K562 (cell line): ENCODE measurements at regions not wholly inside any gene's neighbourhood (a gene's known extent, or its start where the extent isn't known, plus 50 kb on each side); places are given as distances from the start of the nearest gene placed in this dataset.

Experiments
- ATAC-seq: fragments of 200-7000 bp; cut with Tn5 transposase; 3 replicates; pipeline ENCODE4 v1.9.1; 2020; ENCODE audit warnings: moderate library complexity
- BruUV-seq: library from RNA; stranded (reverse); fragments of 400-500 nt; replicated peaks from 2 replicates; lab custom pipeline; 2021; lab: Mats Ljungman, UMichigan
- CTCF ChIA-PET: fragments of 300-600 bp; formaldehyde crosslinking; extraction: SDS; loops from one replicate; lab custom pipeline; 2021; ENCODE audit warnings: low intra/inter-chr PET ratio; lab: Yijun Ruan, JAX
- POLR2A ChIA-PET: fragments of 300-600, 350-650 bp; sonication (Branson Sonifier 250); formaldehyde crosslinking; extraction: SDS; loops from one replicate; lab custom pipeline; 2021; ENCODE audit warnings: antibody characterized with exemption, inconsistent platforms; lab: Yijun Ruan, JAX
- DNase-seq, 4 experiments: peaks; one replicate each; pipeline versions ENCODE4 v3.0.0 to v3.0.0-alpha.2; 2011 to 2018; ENCODE audit warnings: low spot score in 3 of 4, mixed read lengths in 3 of 4; ENCODE audit errors: extremely low read depth in 1 of 4
- FAIRE-seq: peaks from 2 replicates; lab custom pipeline; 2011; peaks lifted over from hg19 to GRCh38; lab: Jason Lieb, UNC
- H2AFZ ChIP-seq: 2 replicates; pipeline ENCODE4 v1.6.0; 2011; ENCODE audit warnings: low read depth, low read length, control low read depth, inconsistent platforms
- H3K27ac ChIP-seq: fragments of 200-600 bp; 3 replicates; pipeline ENCODE4 v1.8.0; 2011; ENCODE audit warnings: low read depth, mild to moderate bottlenecking, control low read depth, inconsistent platforms, low read length, moderate library complexity, mixed read lengths; ENCODE audit errors: extremely low read depth
- H3K27me3 ChIP-seq, 2 experiments: fragments of 300-600 bp in 1 of 2; 2 replicates in 1 of 2; 3 replicates in 1 of 2; pipeline versions ENCODE4 v1.6.0 to v1.8.0; 2011; ENCODE audit warnings: inconsistent platforms in 2 of 2, low read length in 2 of 2, mild to moderate bottlenecking in 1 of 2, mixed read lengths in 1 of 2, moderate library complexity in 1 of 2; ENCODE audit not compliant: control insufficient read depth in 2 of 2, insufficient read depth in 2 of 2
- H3K36me3 ChIP-seq: fragments of 300-600 bp; 3 replicates; pipeline ENCODE4 v1.8.0; 2011; ENCODE audit warnings: mild to moderate bottlenecking, low read length, inconsistent platforms; ENCODE audit not compliant: control insufficient read depth, insufficient read depth
- H3K4me1 ChIP-seq, 2 experiments: fragments of 200-600 bp in 1 of 2; replicated peaks in 1 of 2; 2 replicates in 1 of 2; 3 replicates in 1 of 2; pipeline versions ENCODE4 v1.5.1 to v1.8.0; 2011; ENCODE audit warnings: inconsistent platforms in 2 of 2, low read length in 2 of 2, mild to moderate bottlenecking in 1 of 2, mixed read lengths in 1 of 2, moderate library complexity in 1 of 2; ENCODE audit not compliant: control insufficient read depth in 2 of 2, insufficient read depth in 2 of 2
- H3K4me2 ChIP-seq: 2 replicates; pipeline ENCODE4 v1.6.1; 2011; ENCODE audit warnings: low read length, control low read depth, inconsistent platforms, mixed read lengths; ENCODE audit not compliant: insufficient read depth
- H3K4me3 ChIP-seq: fragments of 200-600 bp; sonication (generic), shearing (Covaris generic); 2 replicates; pipeline ENCODE4 v1.5.1; 2016; ENCODE audit warnings: control low read depth, inconsistent platforms
- H3K79me2 ChIP-seq: fragments of 200-600 bp; 3 replicates; pipeline ENCODE4 v1.8.0; 2011; ENCODE audit warnings: low read length, inconsistent platforms; ENCODE audit not compliant: control insufficient read depth, insufficient read depth
- H3K9ac ChIP-seq, 2 experiments: 2 replicates each; pipeline versions ENCODE4 v1.6.0 to v1.6.1; 2011; ENCODE audit warnings: low read depth in 2 of 2, low read length in 2 of 2, control low read depth in 1 of 2, inconsistent platforms in 1 of 2, mild to moderate bottlenecking in 1 of 2, mixed read lengths in 1 of 2; ENCODE audit not compliant: insufficient read depth in 1 of 2
- H3K9me1 ChIP-seq: one replicate; pipeline ENCODE4 v1.6.0; 2011; ENCODE audit warnings: inconsistent platforms, mild to moderate bottlenecking, low read length, moderate library complexity; ENCODE audit not compliant: control insufficient read depth, insufficient read depth
- H3K9me3 ChIP-seq: replicated peaks from 2 replicates; pipeline ENCODE4 v1.5.1; 2011; ENCODE audit warnings: low read depth, low read length, inconsistent platforms; ENCODE audit not compliant: control insufficient read depth, insufficient read depth
- H4K20me1 ChIP-seq: replicated peaks from 2 replicates; pipeline ENCODE4 v1.6.1; 2011; ENCODE audit warnings: low read length, inconsistent platforms, mixed read lengths; ENCODE audit not compliant: control insufficient read depth, insufficient read depth
- CSDE1 ChIP-seq, 2 experiments: fragments of 450-650 bp; IDR thresholded peaks; 2 replicates each; pipeline ENCODE4 v1.6.1; 2016; ENCODE audit warnings: mild to moderate bottlenecking in 1 of 2
- HEY1 ChIP-seq: fragments of 250-450 bp; sonication (Bioruptor Pico); IDR thresholded peaks from 2 replicates; pipeline ENCODE4 v1.5.0; 2020; ENCODE audit warnings: mild to moderate bottlenecking, moderate library complexity, borderline replicate concordance
- NFE2 ChIP-seq: IDR thresholded peaks from 2 replicates; pipeline ENCODE4 v1.6.1; 2014; ENCODE audit warnings: antibody characterized with exemption, low read depth
- POLR2G ChIP-seq: fragments of 200-400 bp; formaldehyde crosslinking; IDR thresholded peaks from 2 replicates; pipeline ENCODE4 v1.6.1; 2017; ENCODE audit warnings: low read depth, mild to moderate bottlenecking, antibody characterized with exemption, low read length, moderate library complexity
- RAD51 ChIP-seq: fragments of 450-650 bp; IDR thresholded peaks from 2 replicates; pipeline ENCODE4 v1.7.1; 2016; ENCODE audit warnings: low read depth, mild to moderate bottlenecking, borderline replicate concordance
- SFPQ ChIP-seq: fragments of 200-400 bp; formaldehyde crosslinking; IDR thresholded peaks from 2 replicates; pipeline ENCODE4 v1.6.1; 2017; ENCODE audit warnings: mild to moderate bottlenecking, low read depth, low read length, moderate library complexity
- SRSF7 ChIP-seq: fragments of 200-400 bp; formaldehyde crosslinking; optimal IDR thresholded peaks from 2 replicates; pipeline ENCODE3; 2017; ENCODE audit warnings: mild to moderate bottlenecking, low read depth, low read length
- TEAD1 ChIP-seq, 2 experiments: fragments of 450-650 bp in 1 of 2; sonication (generic) in 1 of 2; formaldehyde crosslinking; IDR thresholded peaks; 2 replicates each; pipeline versions ENCODE4 v1.4.0 to v1.8.0; 2020 to 2022; ENCODE audit warnings: mild to moderate bottlenecking in 2 of 2, missing genetic modification reagents in 1 of 2
- USF1 ChIP-seq: sonication (generic); formaldehyde crosslinking; IDR thresholded peaks from 2 replicates; pipeline ENCODE4 v1.9.0; 2022; ENCODE audit warnings: mild to moderate bottlenecking, missing genetic modification reagents
- ZNF583 ChIP-seq: fragments of 250-450 bp; sonication (Bioruptor Pico); IDR thresholded peaks from 2 replicates; pipeline ENCODE4 v1.4.0; 2020
- ZNF584 ChIP-seq: fragments of 200-800 bp; sonication (Bioruptor generic); IDR thresholded peaks from 2 replicates; pipeline ENCODE4 v1.6.1; 2016; ENCODE audit warnings: low read depth, mild to moderate bottlenecking, missing genetic modification characterization, missing compliant biosample characterization
- ZNF766 ChIP-seq: fragments of 200-800 bp; sonication (Bioruptor generic); conservative IDR thresholded peaks from 2 replicates; pipeline ENCODE4 v1.6.1; 2016; ENCODE audit warnings: missing genetic modification characterization, missing compliant biosample characterization
- ZNF830 ChIP-seq: fragments of 250-450 bp; sonication (Bioruptor Pico); IDR thresholded peaks from 2 replicates; pipeline ENCODE4 v1.5.0; 2021; ENCODE audit warnings: mild to moderate bottlenecking
- WGBS: fragments of 100-300 bp; shearing (Covaris generic); methylation state at CpG from one replicate; pipeline ENCODE4 v1.1.6; 2016; ENCODE audit warnings: low coverage, mixed read lengths; ENCODE audit not compliant: insufficient coverage; ENCODE audit errors: missing lambda C conversion rate; 5-methylcytosine and 5-hydroxymethylcytosine counted together
- in situ Hi-C: fragments of 300-500 bp; cut with MboI; formaldehyde crosslinking; loops from 4 replicates; pipeline ENCODE4 v1.15.0; 2018; ENCODE audit warnings: inconsistent platforms, mixed read lengths
- intact Hi-C: fragments of 100-400 bp; cut with micrococcal nuclease; formaldehyde crosslinking; loops from 2 replicates; pipeline ENCODE4 v1.14.2; 2022

GRCh38 chr4:137333031-137333430 lies 199.3 kb downstream of the PCDH18 start:
- Histone ChIP-seq H3K4me2 (no peak overlapping the region), H3K9me1 (no peaks in the 10 kb centered on the region), H3K4me3 (no peak overlapping the region), H3K36me3 (no peaks in the 10 kb centered on the region), H3K9ac (no peak overlapping the region), H3K4me1 (no peaks in the 10 kb centered on the region), H3K27me3 (no peaks in the 10 kb centered on the region), H3K79me2 (no peaks in the 10 kb centered on the region), H3K9me3 (no peaks in the 10 kb centered on the region), H4K20me1 (no peaks in the 10 kb centered on the region), H2AFZ (no peak overlapping the region), H3K27ac (no peak overlapping the region)
- ChIA-PET CTCF (no interaction called here), POLR2A (no interaction called here)
- DNase-seq: no peak
- TF ChIP-seq SRSF7 (no peak), SFPQ (no peak), ZNF830 (CRISPR knock-in tag) (no peak), ZNF583 (CRISPR knock-in tag) (no peak), TEAD1 (CRISPR knock-in tag; IDR thresholded peaks at IDR 0.05) (no peak), ZNF766 (CRISPR knock-in tag) (no peak), HEY1 (CRISPR knock-in tag) (no peak), POLR2G (no peak), RAD51 (no peak), CSDE1 (IDR thresholded peaks at IDR 0.05) (no peak), ZNF584 (CRISPR knock-in tag) (no peak), NFE2 (no peak), USF1 (CRISPR knock-in tag) (no peak)
- WGBS: 11% methylated on average over 1 of the region's 1 CpG
- intact Hi-C loops (no loop called here), in situ Hi-C loops (no loop called here)
- no peak for ATAC-seq
- no peak for FAIRE-seq
- BruUV-seq: no TSS peak
